Aorta (tissue), 5 donors: ENCODE measurements at regions not wholly inside any gene's neighbourhood (a gene's known extent, or its start where the extent isn't known, plus 50 kb on each side); places are given as distances from the start of the nearest gene placed in this dataset.

Experiments
- ATAC-seq: fragments of 200-7000 bp; cut with Tn5 transposase; one replicate; pipeline ENCODE4 v1.9.1; 2022; ENCODE audit warnings: moderate library complexity; ENCODE audit not compliant: low FRiP score
- DNase-seq, 2 donors: peaks; one replicate each; pipeline ENCODE4 v3.0.0-alpha.2; 2020
- H3K27ac ChIP-seq, 2 donors: one replicate each; pipeline ENCODE4 v1.5.1; 2013; ENCODE audit warnings: low read length in 2 of 2, mild to moderate bottlenecking in 2 of 2, moderate library complexity in 2 of 2, control low read depth in 1 of 2, inconsistent platforms in 1 of 2, low read depth in 1 of 2
- H3K27me3 ChIP-seq, 2 donors: one replicate each; pipeline ENCODE4 v1.6.1; 2013; ENCODE audit warnings: control low read depth in 1 of 2, low read length in 1 of 2, mild to moderate bottlenecking in 1 of 2, moderate library complexity in 1 of 2; ENCODE audit not compliant: insufficient read depth in 2 of 2, control insufficient read depth in 1 of 2
- H3K36me3 ChIP-seq, 2 donors: one replicate each; pipeline ENCODE4 v1.6.1; 2013; ENCODE audit warnings: control low read depth in 1 of 2, low read length in 1 of 2, mild to moderate bottlenecking in 1 of 2; ENCODE audit not compliant: insufficient read depth in 2 of 2, control insufficient read depth in 1 of 2
- H3K4me1 ChIP-seq, 2 donors: one replicate each; pipeline ENCODE4 v1.6.1; 2013; ENCODE audit warnings: low read length in 2 of 2, control low read depth in 1 of 2, mild to moderate bottlenecking in 1 of 2, moderate library complexity in 1 of 2; ENCODE audit not compliant: insufficient read depth in 2 of 2, control insufficient read depth in 1 of 2
- H3K4me3 ChIP-seq, 2 donors: one replicate each; pipeline ENCODE4 v1.5.1; 2013; ENCODE audit warnings: low read length in 2 of 2, control low read depth in 1 of 2, mild to moderate bottlenecking in 1 of 2
- H3K9me3 ChIP-seq: one replicate; pipeline ENCODE4 v1.6.1; 2013; ENCODE audit warnings: mild to moderate bottlenecking, low read length; ENCODE audit not compliant: control insufficient read depth
- WGBS, 2 donors: extraction: QIAGEN DNeasy Blood & Tissue Kit; methylation state at CpG; one replicate each; pipeline ENCODE4 v1.1.7; 2013; 5-methylcytosine and 5-hydroxymethylcytosine counted together
- intact Hi-C, 2 donors: fragments of 100-400 bp; cut with DNase I; formaldehyde crosslinking; loops; one replicate each; pipeline versions ENCODE4 v1.14.2 to v1.15.0; 2022
- donor health status: healthy with polysubstance abuse.
- donor health status: Bipolar disorder and iron deficiency.
- donor health status: DM: no; HTN: no; CAD: no.
- donor health status: DM: no; HTN: no; CAD: no.
- donor health status: DM: yes; HTN: yes; CAD: no.

GRCh38 chr12:78584695-78585094 lies 279.9 kb upstream of the SYT1 start:
- DNase-seq, result no peak
- no peaks in the 10 kb centered on the region for H3K27me3 ChIP-seq
- H3K4me3 ChIP-seq, result no peak overlapping the region
- intact Hi-C loops, result no loop called here
- no peaks in the 10 kb centered on the region for H3K36me3 ChIP-seq
- no peak overlapping the region for H3K27ac ChIP-seq
- no peaks in the 10 kb centered on the region for H3K4me1 ChIP-seq
- peaks cover 1% of the 10 kb centered on the region for H3K9me3 ChIP-seq
- ATAC-seq, result no peak
- WGBS, 2 donors, result 27 to 47% methylated on average over 1 of the region's 1 CpG

- no peak overlapping the region for H3K4me3 ChIP-seq
- peaks cover 1% of the 10 kb centered on the region for H3K9me3 ChIP-seq
- H3K36me3 ChIP-seq, result no peaks in the 10 kb centered on the region
- no peak for ATAC-seq
- intact Hi-C loops, result no loop called here
- 89 to 93% methylated on average over 2 of the region's 2 CpGs for WGBS, 2 donors
- H3K27ac ChIP-seq, result no peak overlapping the region
- no peaks in the 10 kb centered on the region for H3K27me3 ChIP-seq
- DNase-seq, result no peak
- no peaks in the 10 kb centered on the region for H3K4me1 ChIP-seq
Measured at GRCh38 chr12:78585132-78585531, 279.4 kb upstream of the SYT1 start.

GRCh38 chr12:78586790-78587189 lies 277.8 kb upstream of the SYT1 start:
- ATAC-seq (peak; percentile 15), DNase-seq (no peak)
- Histone ChIP-seq H3K4me1 (no peaks in the 10 kb centered on the region), H3K27me3 (no peaks in the 10 kb centered on the region), H3K36me3 (no peaks in the 10 kb centered on the region), H3K27ac (no peak overlapping the region), H3K4me3 (no peak overlapping the region), H3K9me3 (peaks cover 1% of the 10 kb centered on the region)
- 94 to 95% methylated on average over 1 of the region's 1 CpG for WGBS, 2 donors
- intact Hi-C loops, result no loop called here

- intact Hi-C loops, result no loop called here
- no peak overlapping the region for H3K27ac ChIP-seq
- no peaks in the 10 kb centered on the region for H3K27me3 ChIP-seq
- DNase-seq (no peak), ATAC-seq (no peak)
- H3K4me3 ChIP-seq, result no peak overlapping the region
- H3K36me3 ChIP-seq, result no peaks in the 10 kb centered on the region
- 71 to 88% methylated on average over 3 of the region's 3 CpGs for WGBS, 2 donors
- H3K4me1 ChIP-seq, result no peaks in the 10 kb centered on the region
- peaks cover 1% of the 10 kb centered on the region for H3K9me3 ChIP-seq
Measured at GRCh38 chr12:78599366-78599765, 265.2 kb upstream of the SYT1 start.

- WGBS, 2 donors, result 92 to 94% methylated on average over 1 of the region's 1 CpG
Measured at GRCh38 chr12:78600541-78600940, 264.0 kb upstream of the SYT1 start.

GRCh38 chr12:78611504-78611903 lies 253.1 kb upstream of the SYT1 start:
- Histone ChIP-seq H3K4me3 (no peak overlapping the region), H3K27me3 (no peaks in the 10 kb centered on the region), H3K27ac (no peak overlapping the region), H3K36me3 (no peaks in the 10 kb centered on the region), H3K4me1 (no peaks in the 10 kb centered on the region), H3K9me3 (no peaks in the 10 kb centered on the region)
- intact Hi-C loops, result no loop called here
- ATAC-seq, result no peak
- no peak for DNase-seq

More at GRCh38 chr12:78600541-78600940, 264.0 kb upstream of the SYT1 start:
- H3K27ac ChIP-seq, result no peak overlapping the region
- no peaks in the 10 kb centered on the region for H3K36me3 ChIP-seq
- intact Hi-C loops, result no loop called here
- ATAC-seq (no peak), DNase-seq (no peak)
- no peaks in the 10 kb centered on the region for H3K27me3 ChIP-seq
- no peaks in the 10 kb centered on the region for H3K4me1 ChIP-seq
- H3K4me3 ChIP-seq, result no peak overlapping the region
- H3K9me3 ChIP-seq, result peaks cover 1% of the 10 kb centered on the region

GRCh38 chr12:78612190-78612589 lies 252.4 kb upstream of the SYT1 start:
- DNase-seq (no peak), ATAC-seq (no peak)
- no peaks in the 10 kb centered on the region for H3K27me3 ChIP-seq
- no peaks in the 10 kb centered on the region for H3K4me1 ChIP-seq
- intact Hi-C loops, result no loop called here
- no peak overlapping the region for H3K4me3 ChIP-seq
- no peaks in the 10 kb centered on the region for H3K36me3 ChIP-seq
- 87 to 88% methylated on average over 2 of the region's 2 CpGs for WGBS, 2 donors
- H3K27ac ChIP-seq, result no peak overlapping the region
- H3K9me3 ChIP-seq, result no peaks in the 10 kb centered on the region

- no peaks in the 10 kb centered on the region for H3K9me3 ChIP-seq
- no peak overlapping the region for H3K4me3 ChIP-seq
- H3K36me3 ChIP-seq, result no peaks in the 10 kb centered on the region
- ATAC-seq, result no peak
- intact Hi-C loops, result no loop called here
- 66 to 68% methylated on average over 2 of the region's 2 CpGs for WGBS, 2 donors
- no peak for DNase-seq
- H3K4me1 ChIP-seq, result no peaks in the 10 kb centered on the region
- H3K27ac ChIP-seq, result no peak overlapping the region
- no peaks in the 10 kb centered on the region for H3K27me3 ChIP-seq
Measured at GRCh38 chr12:78617683-78618082, 246.9 kb upstream of the SYT1 start.

GRCh38 chr12:78622529-78623195 lies 241.9 kb upstream of the SYT1 start:
- H3K36me3 ChIP-seq, result no peaks in the 10 kb centered on the region
- H3K9me3 ChIP-seq, result no peaks in the 10 kb centered on the region
- 47 to 52% methylated on average over 3 of the region's 3 CpGs for WGBS, 2 donors
- no peak overlapping the region for H3K4me3 ChIP-seq
- intact Hi-C loops, result no loop called here
- H3K27ac ChIP-seq, result no peak overlapping the region
- DNase-seq (no peak), ATAC-seq (no peak)
- no peaks in the 10 kb centered on the region for H3K4me1 ChIP-seq
- no peaks in the 10 kb centered on the region for H3K27me3 ChIP-seq
